GM19452 (cell line): ENCODE measurements at regions not wholly inside any gene's neighbourhood (a gene's known extent, or its start where the extent isn't known, plus 50 kb on each side); places are given as distances from the start of the nearest gene placed in this dataset.
"Not testable (repeated sequence)": the region's sequence is repeated elsewhere in the genome, so short reads cannot be mapped to it uniquely, and the experiment has no call there.

ENCODE experiments used
- ATAC-seq: cut with Tn5 transposase; IDR thresholded peaks from one replicate; pipeline ENCODE4 v1.9.1; 2021; ENCODE audit not compliant: unreplicated experiment

DNA sequence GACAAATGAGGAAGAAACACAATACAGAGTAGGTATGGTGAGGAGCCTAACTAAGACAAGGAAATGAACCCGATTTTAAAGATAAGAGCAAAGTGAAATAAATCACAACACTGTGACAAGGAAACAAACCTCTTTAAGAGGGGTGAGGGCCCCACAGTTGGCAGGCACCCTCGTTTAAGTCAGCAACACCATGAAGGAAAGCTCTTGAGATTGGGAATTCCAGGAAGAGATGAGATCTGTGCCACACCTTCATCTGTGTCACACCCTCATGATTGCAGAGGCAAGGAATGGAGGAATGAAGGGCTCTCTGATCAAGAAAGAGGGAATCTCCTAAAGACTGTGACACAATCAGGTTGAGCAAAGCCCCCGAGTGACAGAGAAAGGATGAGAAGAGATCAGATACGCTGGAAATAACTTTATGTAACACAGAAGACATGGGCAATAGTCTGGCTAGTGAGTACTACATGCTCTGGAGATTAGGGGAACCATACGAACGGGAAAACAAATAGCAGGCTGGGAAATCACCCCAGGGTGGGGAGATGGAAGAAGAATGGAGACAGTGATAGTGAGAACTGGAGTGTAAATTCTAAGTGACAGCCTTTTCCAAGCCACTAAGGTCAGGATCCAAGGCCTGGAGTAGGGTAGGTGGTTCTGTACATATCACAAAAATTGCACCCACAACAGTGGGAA lies 51.7 kb upstream of the TERB2 start:
- ATAC-seq, result not testable (repeated sequence)
